22Rv1 (cell line): ENCODE measurements at regions not wholly inside any gene's neighbourhood (a gene's known extent, or its start where the extent isn't known, plus 50 kb on each side); places are given as distances from the start of the nearest gene placed in this dataset.

Source experiments
- CTCF ChIP-seq: fragments of 450-650 bp; IDR thresholded peaks from 2 replicates; pipeline ENCODE4 v1.5.1; 2017; ENCODE audit warnings: mild to moderate bottlenecking
- ZFX ChIP-seq: fragments of 450-650 bp; IDR thresholded peaks from 2 replicates; pipeline ENCODE4 v1.6.1; 2017; ENCODE audit warnings: antibody characterized with exemption, borderline replicate concordance

- TF ChIP-seq CTCF (no peak), ZFX (no peak)
Observed at GRCh38 chr16:49200223-49200820, 81.3 kb downstream of the CBLN1 start.
